GM23338 (cell line): ENCODE measurements at regions not wholly inside any gene's neighbourhood (a gene's known extent, or its start where the extent isn't known, plus 50 kb on each side); places are given as distances from the start of the nearest gene placed in this dataset.

Experiments used
- ATAC-seq: fragments of 200-7000 bp; cut with Tn5 transposase; 3 replicates; pipeline ENCODE4 v1.9.1; 2020
- DNase-seq: peaks from one replicate; pipeline ENCODE4 v3.0.0-alpha.2; 2015; ENCODE audit warnings: low spot score
- H2AFZ ChIP-seq: fragments of 200-600 bp; sonication (generic); 2 replicates; pipeline ENCODE4 v1.8.0; 2016; ENCODE audit warnings: antibody characterized with exemption, mild to moderate bottlenecking, moderate library complexity
- H3F3A ChIP-seq: fragments of 200-600 bp; sonication (generic); replicated peaks from 2 replicates; pipeline ENCODE4 v1.8.0; 2017; ENCODE audit warnings: antibody characterized with exemption, mixed run types, low read depth
- H3K27ac ChIP-seq: fragments of 200-600 bp; sonication (generic); 2 replicates; pipeline ENCODE4 v1.6.1; 2016; ENCODE audit warnings: low read depth
- H3K27me3 ChIP-seq: fragments of 200-600 bp; sonication (generic); 2 replicates; pipeline ENCODE4 v1.8.0; 2016; ENCODE audit warnings: mild to moderate bottlenecking, mixed run types, moderate library complexity; ENCODE audit not compliant: insufficient read depth
- H3K36me3 ChIP-seq: fragments of 200-600 bp; sonication (generic); 2 replicates; pipeline ENCODE4 v1.8.0; 2016; ENCODE audit warnings: mild to moderate bottlenecking; ENCODE audit not compliant: insufficient read depth
- H3K4me1 ChIP-seq: fragments of 200-600 bp; sonication (generic); 2 replicates; pipeline ENCODE4 v1.8.0; 2016; ENCODE audit warnings: mild to moderate bottlenecking, moderate library complexity; ENCODE audit not compliant: insufficient read depth
- H3K4me2 ChIP-seq: fragments of 200-600 bp; sonication (generic); 2 replicates; pipeline ENCODE4 v1.7.1; 2017; ENCODE audit warnings: mixed run types
- H3K4me3 ChIP-seq: fragments of 200-600 bp; sonication (generic); 2 replicates; pipeline ENCODE4 v1.6.1; 2016; ENCODE audit warnings: mixed run types
- H3K79me2 ChIP-seq: fragments of 200-600 bp; sonication (generic); replicated peaks from 2 replicates; pipeline ENCODE4 v1.8.0; 2017; ENCODE audit warnings: mild to moderate bottlenecking; ENCODE audit not compliant: insufficient read depth
- H3K9me2 ChIP-seq: fragments of 200-600 bp; sonication (generic); 2 replicates; pipeline ENCODE4 v1.8.0; 2017; ENCODE audit not compliant: insufficient read depth
- H4K20me1 ChIP-seq: fragments of 200-600 bp; sonication (generic); replicated peaks from 2 replicates; pipeline ENCODE4 v1.8.0; 2017; ENCODE audit warnings: mild to moderate bottlenecking; ENCODE audit not compliant: insufficient read depth
- H3K27ac Mint-ChIP-seq: 2 replicates; pipeline ENCODE4 v1.8.0; 2020; ENCODE audit warnings: inconsistent platforms, mild to moderate bottlenecking, moderate library complexity, mixed read lengths
- H3K27me3 Mint-ChIP-seq: 3 replicates; pipeline ENCODE4 v1.8.0; 2022; ENCODE audit warnings: low read depth, mild to moderate bottlenecking, moderate library complexity, mixed read lengths, inconsistent platforms; ENCODE audit not compliant: insufficient read depth, poor library complexity
- H3K36me3 Mint-ChIP-seq: 3 replicates; pipeline ENCODE4 v1.8.0; 2021; ENCODE audit warnings: low read depth, mild to moderate bottlenecking, inconsistent platforms, moderate library complexity, mixed read lengths
- H3K4me1 Mint-ChIP-seq: 3 replicates; pipeline ENCODE4 v1.8.0; 2020; ENCODE audit warnings: mild to moderate bottlenecking, inconsistent platforms, mixed read lengths
- H3K4me3 Mint-ChIP-seq: 3 replicates; pipeline ENCODE4 v1.8.0; 2021; ENCODE audit warnings: moderate library complexity, mild to moderate bottlenecking, inconsistent platforms, mixed read lengths
- H3K9me3 Mint-ChIP-seq: 3 replicates; pipeline ENCODE4 v1.8.0; 2020; ENCODE audit warnings: moderate library complexity, mild to moderate bottlenecking, inconsistent platforms, mixed read lengths
- CREB1 ChIP-seq: fragments of 250-450 bp; sonication (Bioruptor Pico); IDR thresholded peaks from 2 replicates; pipeline ENCODE4 v1.5.0; 2020; ENCODE audit warnings: low read depth, mild to moderate bottlenecking, moderate library complexity
- CTCF ChIP-seq, 2 experiments: fragments of 200-600 bp in 1 of 2; sonication (generic) in 1 of 2; conservative IDR thresholded peaks; 2 replicates each; pipeline versions ENCODE4 v1.5.1 to v1.6.1; 2016 to 2017; ENCODE audit warnings: antibody characterized with exemption in 2 of 2, low read depth in 2 of 2, mild to moderate bottlenecking in 2 of 2, moderate library complexity in 1 of 2
- ETS1 ChIP-seq: IDR thresholded peaks from 2 replicates; pipeline ENCODE4 v1.6.1; 2016; ENCODE audit warnings: antibody characterized with exemption
- EZH2 ChIP-seq: fragments of 200-600 bp; sonication (generic); IDR thresholded peaks from one replicate; pipeline ENCODE4 v1.8.0; 2017; ENCODE audit warnings: antibody characterized with exemption, mild to moderate bottlenecking, low read depth; ENCODE audit not compliant: unreplicated experiment
- EZH2phosphoT487 ChIP-seq: fragments of 200-600 bp; sonication (generic); IDR thresholded peaks from one replicate; pipeline ENCODE4 v1.8.1; 2018; ENCODE audit warnings: antibody characterized with exemption; ENCODE audit not compliant: unreplicated experiment
- JUNB ChIP-seq: IDR thresholded peaks from one replicate; pipeline ENCODE4 v1.6.1; 2016; ENCODE audit warnings: antibody characterized with exemption; ENCODE audit not compliant: unreplicated experiment
- NANOG ChIP-seq: IDR thresholded peaks from 2 replicates; pipeline ENCODE4 v1.6.1; 2016; ENCODE audit warnings: antibody characterized with exemption, borderline replicate concordance
- REST ChIP-seq: IDR thresholded peaks from one replicate; pipeline ENCODE4 v1.6.1; 2018; ENCODE audit warnings: antibody characterized with exemption; ENCODE audit not compliant: unreplicated experiment
- STAT1 ChIP-seq: IDR thresholded peaks from one replicate; pipeline ENCODE4 v1.6.1; 2016; ENCODE audit warnings: antibody characterized with exemption; ENCODE audit not compliant: unreplicated experiment
- ZNF114 ChIP-seq: fragments of 250-450 bp; sonication (Bioruptor Pico); IDR thresholded peaks from 2 replicates; pipeline ENCODE4 v1.5.0; 2020; ENCODE audit warnings: mild to moderate bottlenecking, moderate library complexity
- ZNF331 ChIP-seq: fragments of 250-450 bp; sonication (Bioruptor Pico); IDR thresholded peaks from 2 replicates; pipeline ENCODE4 v1.5.0; 2020; ENCODE audit warnings: low read depth, mild to moderate bottlenecking, moderate library complexity
- ZNF462 ChIP-seq: fragments of 250-450 bp; sonication (Bioruptor Pico); IDR thresholded peaks from 2 replicates; pipeline ENCODE4 v1.5.0; 2020; ENCODE audit warnings: mild to moderate bottlenecking, moderate library complexity

GRCh38 chr9:17865881-17866280 is 287.0 kb downstream of the SH3GL2 start:
- Histone ChIP-seq H3K4me1 (no peaks in the 10 kb centered on the region), H3K9me2 (peaks cover 17% of the 10 kb centered on the region), H3K4me2 (no peak overlapping the region), H3K27ac (no peak overlapping the region), H3K4me3 (no peak overlapping the region), H3K79me2 (no peaks in the 10 kb centered on the region), H3K36me3 (no peaks in the 10 kb centered on the region), H3F3A (no peaks in the 10 kb centered on the region), H3K27me3 (no peaks in the 10 kb centered on the region), H4K20me1 (no peaks in the 10 kb centered on the region), H2AFZ (no peak overlapping the region)
- DNase-seq: no peak
- TF ChIP-seq ZNF331 (no peak), ZNF462 (CRISPR knock-in tag) (no peak), EZH2phosphoT487 (no peak), CTCF (conservative IDR thresholded peaks at IDR 0.05; ENCODE audit: low read depth in 2 of 2) (no peak), EZH2 (no peak), STAT1 (no peak), CREB1 (CRISPR knock-in tag) (no peak), ETS1 (no peak), NANOG (no peak), ZNF114 (CRISPR knock-in tag) (no peak), REST (no peak), JUNB (no peak)
- no peaks in the 10 kb centered on the region for H3K27me3 Mint-ChIP-seq
- no peaks in the 10 kb centered on the region for H3K36me3 Mint-ChIP-seq
- no peaks in the 10 kb centered on the region for H3K9me3 Mint-ChIP-seq
- no peak overlapping the region for H3K4me3 Mint-ChIP-seq
- ATAC-seq: no peak
- H3K27ac Mint-ChIP-seq: no peak overlapping the region
- H3K4me1 Mint-ChIP-seq: no peaks in the 10 kb centered on the region
